Colonic mucosa (tissue), 4 donors: ENCODE measurements at regions not wholly inside any gene's neighbourhood (a gene's known extent, or its start where the extent isn't known, plus 50 kb on each side); places are given as distances from the start of the nearest gene placed in this dataset.

ENCODE experiments used
- DNase-seq: peaks from one replicate; pipeline ENCODE4 v3.0.0-alpha.2; 2020
- H3K27ac ChIP-seq: fragments of 200-600 bp; one replicate; pipeline ENCODE4 v1.8.0; 2021
- H3K27me3 ChIP-seq: fragments of 200-600 bp; one replicate; pipeline ENCODE4 v1.8.0; 2021
- H3K36me3 ChIP-seq: fragments of 200-600 bp; one replicate; pipeline ENCODE4 v1.8.0; 2021
- H3K4me1 ChIP-seq: fragments of 200-600 bp; one replicate; pipeline ENCODE4 v1.8.0; 2021; ENCODE audit warnings: mild to moderate bottlenecking
- H3K4me3 ChIP-seq: fragments of 200-600 bp; one replicate; pipeline ENCODE4 v1.8.0; 2021
- H3K9ac ChIP-seq, 2 donors: one replicate each; pipeline ENCODE4 v1.7.0; 2013; ENCODE audit warnings: control low read depth in 2 of 2, low read depth in 2 of 2, low read length in 2 of 2
- H3K9me3 ChIP-seq: fragments of 200-600 bp; one replicate; pipeline ENCODE4 v1.8.0; 2021
- intact Hi-C: fragments of 100-400 bp; cut with DNase I; formaldehyde crosslinking; loops from one replicate; pipeline ENCODE4 v1.14.1; 2022
- TF ChIP-seq, protein P1 (sequence below): fragments of 200-600 bp; IDR thresholded peaks from one replicate; pipeline ENCODE4 v1.8.0; 2022; ENCODE audit warnings: antibody characterized with exemption, mild to moderate bottlenecking
- donor health status: healthy.
- donor health status: DM: no; HTN: no; CAD: no.
- donor health status: DM: no; HTN: no; CAD: no.

DNA sequence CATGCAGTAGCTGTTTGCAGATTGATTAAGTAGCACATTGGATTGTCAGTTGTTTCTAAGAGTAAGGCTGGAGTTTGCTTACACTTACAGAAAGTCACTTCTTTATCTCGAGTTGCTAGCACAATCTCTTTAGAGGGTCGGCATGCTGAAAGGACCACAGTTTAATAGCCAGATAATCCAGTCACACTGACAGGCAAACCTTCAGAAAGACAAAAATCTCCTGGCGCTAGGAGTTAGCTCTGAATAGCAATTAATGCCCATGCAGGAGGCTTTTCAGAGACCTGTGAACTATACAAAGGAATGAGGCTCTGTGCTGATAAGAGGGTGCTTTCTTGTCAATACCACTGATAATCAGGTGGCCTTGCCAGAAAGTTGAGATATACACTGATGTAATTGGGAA, 1043.0 kb downstream of the AACS start:
- DNase-seq, result no peak
- Histone ChIP-seq H3K27ac (no peak overlapping the region), H3K27me3 (no peaks in the 10 kb centered on the region), H3K9ac (no peak overlapping the region), H3K36me3 (no peaks in the 10 kb centered on the region), H3K9me3 (no peaks in the 10 kb centered on the region), H3K4me1 (no peaks in the 10 kb centered on the region), H3K4me3 (no peak overlapping the region)
- TF ChIP-seq, protein P1, sequence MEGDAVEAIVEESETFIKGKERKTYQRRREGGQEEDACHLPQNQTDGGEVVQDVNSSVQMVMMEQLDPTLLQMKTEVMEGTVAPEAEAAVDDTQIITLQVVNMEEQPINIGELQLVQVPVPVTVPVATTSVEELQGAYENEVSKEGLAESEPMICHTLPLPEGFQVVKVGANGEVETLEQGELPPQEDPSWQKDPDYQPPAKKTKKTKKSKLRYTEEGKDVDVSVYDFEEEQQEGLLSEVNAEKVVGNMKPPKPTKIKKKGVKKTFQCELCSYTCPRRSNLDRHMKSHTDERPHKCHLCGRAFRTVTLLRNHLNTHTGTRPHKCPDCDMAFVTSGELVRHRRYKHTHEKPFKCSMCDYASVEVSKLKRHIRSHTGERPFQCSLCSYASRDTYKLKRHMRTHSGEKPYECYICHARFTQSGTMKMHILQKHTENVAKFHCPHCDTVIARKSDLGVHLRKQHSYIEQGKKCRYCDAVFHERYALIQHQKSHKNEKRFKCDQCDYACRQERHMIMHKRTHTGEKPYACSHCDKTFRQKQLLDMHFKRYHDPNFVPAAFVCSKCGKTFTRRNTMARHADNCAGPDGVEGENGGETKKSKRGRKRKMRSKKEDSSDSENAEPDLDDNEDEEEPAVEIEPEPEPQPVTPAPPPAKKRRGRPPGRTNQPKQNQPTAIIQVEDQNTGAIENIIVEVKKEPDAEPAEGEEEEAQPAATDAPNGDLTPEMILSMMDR, result no peak
- intact Hi-C loops, result no loop called here

DNA sequence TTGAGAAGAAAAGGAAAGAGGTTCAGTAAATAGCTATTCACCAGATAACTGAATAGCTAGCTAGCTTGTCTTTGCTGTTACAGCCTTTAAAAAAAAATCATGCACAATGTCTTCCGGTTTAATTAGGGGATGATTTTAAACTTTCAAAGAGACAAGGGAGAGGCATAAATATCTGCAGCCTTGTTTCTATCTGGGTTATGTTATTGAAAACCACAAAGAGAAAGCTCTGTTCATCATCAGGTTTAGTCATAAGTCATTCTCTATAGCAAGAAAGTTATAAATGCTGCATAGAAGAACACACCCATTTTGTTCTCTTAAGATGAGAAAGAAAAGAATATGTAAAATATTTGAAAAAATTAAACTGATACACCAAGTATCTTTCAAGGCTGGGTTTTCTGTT, 1046.9 kb downstream of the AACS start:
- no peaks in the 10 kb centered on the region for H3K36me3 ChIP-seq
- H3K4me1 ChIP-seq, result no peaks in the 10 kb centered on the region
- no peaks in the 10 kb centered on the region for H3K9me3 ChIP-seq
- no peaks in the 10 kb centered on the region for H3K27me3 ChIP-seq
- intact Hi-C loops, result no loop called here
- no peak overlapping the region for H3K9ac ChIP-seq
- no peak overlapping the region for H3K4me3 ChIP-seq
- no peak for DNase-seq
- no peak overlapping the region for H3K27ac ChIP-seq
- TF ChIP-seq, protein P1, result no peak

DNA sequence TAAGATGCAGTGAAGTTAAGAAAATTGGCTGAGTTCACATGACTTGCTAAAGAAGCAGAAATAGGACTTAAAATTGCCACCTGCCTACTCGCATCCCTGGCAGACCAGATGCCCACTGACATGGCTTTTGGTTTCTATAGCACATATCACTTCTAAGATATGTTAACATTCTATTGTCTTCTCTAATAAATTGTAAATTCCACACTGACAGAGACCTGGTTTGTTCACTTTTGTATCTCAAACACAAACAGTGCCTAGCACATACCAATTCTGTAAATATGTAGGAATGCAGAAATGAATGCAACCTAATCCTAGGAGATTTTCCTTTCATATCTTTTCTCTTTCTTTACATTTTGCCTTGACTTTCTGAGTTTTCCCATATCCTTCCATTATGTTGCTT, 1047.6 kb downstream of the AACS start:
- no peak overlapping the region for H3K27ac ChIP-seq
- intact Hi-C loops, result no loop called here
- H3K36me3 ChIP-seq, result no peaks in the 10 kb centered on the region
- no peak for DNase-seq
- H3K9me3 ChIP-seq, result no peaks in the 10 kb centered on the region
- no peak overlapping the region for H3K4me3 ChIP-seq
- TF ChIP-seq, protein P1, result no peak
- H3K4me1 ChIP-seq, result no peaks in the 10 kb centered on the region
- H3K27me3 ChIP-seq, result no peaks in the 10 kb centered on the region
- H3K9ac ChIP-seq, result no peak overlapping the region

DNA sequence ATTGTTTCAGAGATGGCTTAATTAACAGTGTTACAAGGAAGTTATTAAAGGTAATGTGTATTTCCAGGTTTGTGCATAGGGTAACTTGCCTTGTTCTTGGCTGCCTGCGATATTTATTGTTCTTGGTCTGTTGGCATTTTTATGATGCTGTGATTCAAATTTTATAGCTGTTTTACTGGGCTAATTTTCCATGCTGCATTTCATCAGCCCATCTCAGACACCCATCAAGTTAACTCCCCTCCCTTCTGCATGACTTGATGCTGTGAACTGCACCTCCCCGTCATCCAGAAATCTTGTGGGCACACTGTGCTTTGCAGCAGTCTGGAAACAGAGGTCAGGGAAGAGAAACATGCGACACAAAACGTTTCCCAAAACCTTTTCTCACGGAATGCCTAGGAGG, 1049.2 kb downstream of the AACS start:
- no peak overlapping the region for H3K9ac ChIP-seq
- no peak overlapping the region for H3K27ac ChIP-seq
- no peak overlapping the region for H3K4me3 ChIP-seq
- H3K27me3 ChIP-seq, result no peaks in the 10 kb centered on the region
- no peaks in the 10 kb centered on the region for H3K9me3 ChIP-seq
- no peak for DNase-seq
- H3K36me3 ChIP-seq, result no peaks in the 10 kb centered on the region
- no peaks in the 10 kb centered on the region for H3K4me1 ChIP-seq
- TF ChIP-seq, protein P1, result no peak
- intact Hi-C loops, result no loop called here

DNA sequence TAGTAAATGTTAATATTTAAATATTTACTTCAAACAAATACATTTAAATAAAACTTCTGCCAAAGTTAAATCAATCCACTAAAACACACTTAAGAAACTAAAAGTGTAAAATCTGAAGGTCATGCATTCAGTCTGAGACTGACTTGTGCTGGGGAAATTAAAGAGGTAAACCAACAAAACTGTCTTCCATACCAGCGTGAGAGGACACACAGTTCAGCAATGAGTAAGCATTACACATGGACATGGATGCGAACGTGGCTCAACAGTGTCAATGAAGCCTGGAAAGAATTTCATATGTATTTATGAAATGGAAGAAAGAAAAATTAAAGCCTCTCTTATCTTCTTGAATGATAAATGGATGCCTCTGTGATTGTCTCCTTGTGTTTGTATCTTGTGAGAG, 1052.3 kb downstream of the AACS start:
- Histone ChIP-seq H3K27me3 (no peaks in the 10 kb centered on the region), H3K36me3 (no peaks in the 10 kb centered on the region), H3K9me3 (no peaks in the 10 kb centered on the region), H3K4me3 (no peak overlapping the region), H3K27ac (no peak overlapping the region), H3K9ac (no peak overlapping the region), H3K4me1 (no peaks in the 10 kb centered on the region)
- TF ChIP-seq, protein P1, result no peak
- intact Hi-C loops, result no loop called here
- no peak for DNase-seq

DNA sequence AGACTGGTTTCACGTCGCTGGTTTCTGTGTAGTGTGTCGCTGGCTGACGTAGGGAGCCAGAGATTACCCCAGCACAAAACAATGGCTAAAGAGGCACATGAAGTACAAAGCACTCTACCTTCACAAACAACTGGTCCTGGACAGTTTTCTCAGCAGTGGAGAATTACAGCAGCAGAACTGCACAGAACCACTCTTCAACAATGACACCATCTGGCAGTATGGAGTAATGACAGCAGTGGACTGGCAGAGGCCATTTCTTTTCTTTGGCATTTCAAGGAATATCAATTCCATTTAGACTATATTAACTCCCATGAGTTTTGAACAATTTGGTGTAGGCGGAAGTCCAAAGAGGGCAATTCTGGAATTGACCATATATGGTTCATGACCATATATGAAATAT, 1074.1 kb downstream of the AACS start:
- no peaks in the 10 kb centered on the region for H3K27me3 ChIP-seq
- H3K4me1 ChIP-seq, result no peaks in the 10 kb centered on the region
- TF ChIP-seq, protein P1, result no peak
- no peak overlapping the region for H3K9ac ChIP-seq
- no peak overlapping the region for H3K4me3 ChIP-seq
- H3K27ac ChIP-seq, result no peak overlapping the region
- intact Hi-C loops, result no loop called here
- no peaks in the 10 kb centered on the region for H3K36me3 ChIP-seq
- H3K9me3 ChIP-seq, result no peaks in the 10 kb centered on the region
- DNase-seq, result no peak
